HG03064 (cell line): ENCODE measurements at regions not wholly inside any gene's neighbourhood (a gene's known extent, or its start where the extent isn't known, plus 50 kb on each side); places are given as distances from the start of the nearest gene placed in this dataset.
"Not testable (repeated sequence)": the region's sequence is repeated elsewhere in the genome, so short reads cannot be mapped to it uniquely, and the experiment has no call there.

Experiments
- ATAC-seq: cut with Tn5 transposase; IDR thresholded peaks from one replicate; pipeline ENCODE4 v1.9.1; 2021; ENCODE audit warnings: low read depth; ENCODE audit not compliant: unreplicated experiment

DNA sequence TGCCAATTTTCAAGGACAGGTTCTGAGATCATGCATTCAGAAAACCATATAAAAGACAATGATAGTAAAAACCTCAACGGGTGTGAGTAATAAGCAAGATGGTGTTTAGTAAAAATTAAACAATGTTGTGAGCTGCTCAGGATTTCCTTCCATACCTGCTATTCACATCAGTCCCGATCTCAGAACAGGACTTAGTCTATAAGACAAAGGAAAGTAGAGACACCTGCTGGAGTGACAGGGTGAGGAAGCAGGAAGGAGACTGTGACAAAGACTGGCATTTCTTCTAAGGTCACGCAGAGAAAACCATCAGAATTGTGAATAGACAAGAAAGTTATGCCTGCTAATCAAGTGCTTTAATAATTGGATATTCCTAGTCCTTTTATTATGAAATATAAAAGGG, 648.0 kb downstream of the DACH1 start:
- ATAC-seq, result no peak

DNA sequence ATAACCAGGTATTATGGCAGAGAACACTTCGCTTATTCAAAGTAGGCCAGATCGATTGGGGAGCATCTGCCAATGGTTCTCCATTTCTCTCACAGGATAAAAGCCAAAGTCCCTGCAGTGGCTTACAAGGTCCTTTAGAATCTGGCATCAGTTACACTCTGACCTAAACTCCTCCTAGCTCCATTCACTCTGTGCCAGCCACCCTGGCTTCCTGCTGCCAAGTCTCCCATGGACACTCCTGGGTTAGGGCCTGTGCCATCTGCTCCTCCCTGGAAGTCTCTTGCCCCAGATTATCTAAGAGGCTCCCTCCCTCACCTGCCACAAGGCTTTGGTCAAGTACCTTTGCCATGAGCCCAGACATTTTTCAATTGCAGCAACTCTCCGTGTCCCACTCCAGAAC, 649.2 kb downstream of the DACH1 start:
- ATAC-seq, result no peak

DNA sequence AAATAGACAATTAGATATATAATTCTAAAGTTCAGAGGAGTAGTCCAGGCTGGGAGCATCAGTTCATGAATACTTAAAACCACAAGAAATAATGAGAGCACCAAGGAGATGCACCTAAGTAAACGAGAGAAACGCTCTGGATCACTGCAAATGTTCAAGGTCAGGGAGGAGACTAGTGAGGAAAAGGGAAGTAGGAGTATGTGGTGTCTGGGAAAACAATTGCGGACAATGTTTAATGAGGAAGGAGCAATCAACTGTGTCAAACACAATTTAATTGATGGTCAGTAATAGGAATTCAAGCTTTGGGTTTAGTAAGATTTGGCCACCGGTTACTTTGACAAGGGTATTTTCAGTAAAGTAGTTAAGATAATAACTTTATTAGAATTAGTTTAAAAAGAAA, 652.2 kb downstream of the DACH1 start:
- ATAC-seq, result no peak

DNA sequence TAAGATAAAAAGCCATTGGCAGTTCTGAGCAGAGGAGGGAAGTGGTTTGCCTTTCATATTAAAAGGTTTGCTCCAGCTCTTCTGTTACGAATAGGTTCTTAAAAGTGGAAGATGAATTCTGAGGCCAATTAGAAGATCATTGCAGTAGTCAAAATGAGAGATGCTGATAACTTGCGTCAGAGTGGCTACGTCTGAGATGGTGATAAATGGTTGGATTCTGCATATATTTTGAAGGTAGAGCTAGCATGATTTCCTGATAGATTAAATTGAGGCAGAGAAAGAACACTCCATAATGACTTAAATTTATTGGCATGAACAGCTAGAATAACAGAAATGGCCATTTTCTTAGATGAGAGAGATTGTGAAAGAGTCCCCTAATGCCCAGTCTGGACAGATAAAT, 652.6 kb downstream of the DACH1 start:
- no peak for ATAC-seq

DNA sequence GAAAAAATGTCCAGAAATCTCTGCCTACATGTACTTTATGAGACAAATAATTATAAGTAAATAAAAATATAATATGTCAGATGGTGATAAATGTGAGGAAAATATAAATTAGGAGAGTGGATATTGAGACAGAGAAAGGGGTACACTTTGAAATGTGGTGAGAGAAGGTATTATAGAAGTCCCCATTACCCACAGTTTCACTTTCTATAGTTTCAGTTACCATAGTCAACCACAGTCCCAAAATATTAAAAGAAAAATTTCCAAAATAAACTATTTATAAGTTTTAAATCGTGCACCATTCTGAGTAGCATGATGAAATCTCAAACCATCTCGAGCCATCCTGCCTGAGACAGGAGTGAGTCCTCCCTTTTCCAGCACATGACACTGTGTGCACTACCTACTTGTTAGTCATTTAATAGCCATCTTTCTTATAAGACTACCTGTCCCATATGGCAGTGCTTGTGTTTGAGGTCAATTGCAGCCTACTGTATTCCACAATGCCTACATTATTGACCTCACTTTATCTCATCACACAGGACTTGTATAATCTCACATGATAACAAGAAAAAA, 653.7 kb downstream of the DACH1 start:
- ATAC-seq, result no peak

DNA sequence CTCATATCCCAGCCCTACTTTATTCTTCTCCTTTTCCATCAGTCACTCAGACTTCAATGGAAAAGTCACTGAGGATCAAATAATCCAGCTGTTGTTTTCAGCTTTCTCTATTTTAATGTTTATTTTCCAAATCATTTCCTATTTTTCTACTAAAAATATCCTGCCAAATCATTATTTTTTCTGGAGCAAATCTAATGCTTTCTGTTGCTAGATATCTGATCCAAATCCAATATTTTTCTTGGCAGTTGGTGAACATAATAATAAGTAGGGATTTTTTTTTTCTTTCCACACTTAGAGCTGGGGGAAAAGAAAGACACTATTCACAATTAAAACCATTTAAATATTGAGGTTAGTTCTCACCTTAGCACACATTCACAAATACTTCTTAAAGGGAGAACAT, 656.1 kb downstream of the DACH1 start:
- no peak for ATAC-seq

DNA sequence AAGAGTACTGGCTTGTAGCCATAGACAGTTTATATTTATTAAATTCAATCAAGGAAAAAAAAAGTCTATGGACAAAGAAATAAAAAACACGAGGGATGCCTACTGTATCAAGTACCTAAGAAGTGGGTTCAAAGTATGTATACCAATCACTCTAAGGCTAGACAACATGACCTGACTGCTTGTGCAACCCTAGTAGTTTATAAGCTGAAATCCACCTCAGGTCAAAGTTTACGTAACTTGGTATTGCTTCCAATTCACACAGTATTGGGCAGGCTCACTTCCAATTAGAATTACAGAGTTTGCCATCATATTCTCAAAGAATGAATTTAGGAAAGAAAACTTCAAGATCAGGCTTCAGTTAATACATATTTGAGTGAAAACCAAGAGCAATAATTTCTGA, 657.8 kb downstream of the DACH1 start:
- no peak for ATAC-seq

DNA sequence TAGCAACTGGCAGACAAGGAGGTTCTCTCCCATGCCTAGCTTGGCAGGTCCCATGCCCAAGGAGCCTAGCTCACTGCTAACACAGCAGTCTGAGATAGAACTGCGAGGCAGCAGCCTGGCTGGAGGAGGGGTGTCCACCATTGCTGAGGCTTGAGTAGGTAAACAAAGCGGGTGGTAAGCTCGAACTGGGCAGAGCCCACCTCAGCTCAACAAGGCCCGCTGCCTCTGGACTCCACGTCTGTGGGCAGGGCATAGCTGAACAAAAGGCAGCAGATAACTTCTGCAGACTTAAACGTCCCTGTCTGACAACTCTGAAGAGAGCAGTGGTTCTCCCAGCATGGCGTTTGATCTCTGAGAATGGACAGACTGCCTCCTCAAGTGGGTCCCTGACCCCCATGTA, 682.4 kb downstream of the DACH1 start:
- ATAC-seq, result not testable (repeated sequence)

DNA sequence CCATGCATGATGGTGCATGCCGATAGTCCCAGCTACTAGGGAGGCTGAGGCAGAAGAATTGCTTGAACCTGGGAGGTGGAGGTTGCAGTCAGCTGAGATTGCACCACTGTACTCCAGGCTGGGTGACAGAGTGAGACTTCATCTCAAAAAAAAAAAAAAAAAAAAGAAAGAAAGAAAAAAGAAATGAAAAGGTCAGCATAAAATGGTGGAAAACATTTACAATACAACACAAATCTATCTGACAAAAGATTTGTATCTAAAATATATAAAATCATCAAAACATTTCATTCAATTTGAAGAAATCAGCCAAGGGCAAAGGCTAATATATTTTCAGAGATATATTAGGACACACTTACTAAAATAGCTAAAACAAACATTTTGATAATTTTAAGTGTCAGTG, 683.7 kb downstream of the DACH1 start:
- ATAC-seq, result not testable (repeated sequence)

DNA sequence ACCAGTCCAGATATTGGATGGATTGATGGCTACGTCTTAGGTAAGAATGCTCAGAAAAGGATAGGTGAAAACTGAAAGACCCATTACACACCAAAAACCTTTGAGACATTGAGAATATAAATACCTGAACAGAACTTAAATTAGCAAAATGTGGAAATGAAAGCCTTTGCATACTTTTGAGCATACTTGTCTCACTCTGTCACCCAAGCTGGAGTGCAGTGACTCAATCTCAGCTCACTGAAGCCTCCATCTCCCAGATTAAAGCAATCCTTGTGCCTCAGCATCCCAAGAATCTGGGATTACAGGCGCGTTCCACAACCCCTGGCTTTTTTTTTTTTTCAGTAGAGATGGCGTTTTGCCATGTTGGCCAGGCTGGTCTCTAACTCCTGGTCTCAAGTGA, 695.3 kb downstream of the DACH1 start:
- no peak for ATAC-seq

DNA sequence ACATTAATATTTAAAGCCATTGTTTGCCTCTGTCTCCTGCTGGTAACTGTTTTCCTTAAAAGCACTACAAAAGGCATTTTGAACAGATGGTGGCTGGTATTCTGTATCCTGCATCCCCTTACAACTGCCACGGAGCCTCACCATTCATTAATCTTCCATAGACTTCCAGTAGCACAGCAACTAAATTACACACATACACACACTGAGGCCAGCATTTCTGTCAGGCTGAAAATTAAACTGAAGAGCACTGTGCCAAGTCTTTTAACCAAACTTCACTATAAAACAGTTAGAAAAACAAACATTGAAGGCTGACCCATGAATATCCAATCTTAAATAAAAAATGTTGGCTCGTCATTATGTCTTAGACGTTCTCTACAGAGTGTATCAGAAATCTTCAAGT, 697.8 kb downstream of the DACH1 start:
- no peak for ATAC-seq

DNA sequence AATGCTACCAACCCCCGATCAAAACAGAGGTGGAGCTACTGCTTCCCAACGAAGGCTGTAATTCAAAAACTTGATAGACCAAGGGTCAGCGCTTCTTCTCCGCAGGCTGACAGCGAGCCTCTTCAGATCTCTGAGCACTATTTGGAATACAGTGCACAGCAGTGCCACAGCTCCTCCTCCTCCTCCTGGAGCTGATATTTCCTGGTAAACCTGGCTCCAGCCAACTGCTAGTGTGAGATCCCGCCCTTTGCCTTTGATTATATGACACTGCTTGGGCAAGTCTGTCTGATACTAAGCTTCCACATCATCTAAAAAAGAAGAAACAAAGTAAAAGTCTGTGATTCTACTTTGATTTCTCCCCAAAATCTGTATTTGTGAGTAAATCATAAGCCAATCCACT, 710.5 kb downstream of the DACH1 start:
- ATAC-seq, result no peak

DNA sequence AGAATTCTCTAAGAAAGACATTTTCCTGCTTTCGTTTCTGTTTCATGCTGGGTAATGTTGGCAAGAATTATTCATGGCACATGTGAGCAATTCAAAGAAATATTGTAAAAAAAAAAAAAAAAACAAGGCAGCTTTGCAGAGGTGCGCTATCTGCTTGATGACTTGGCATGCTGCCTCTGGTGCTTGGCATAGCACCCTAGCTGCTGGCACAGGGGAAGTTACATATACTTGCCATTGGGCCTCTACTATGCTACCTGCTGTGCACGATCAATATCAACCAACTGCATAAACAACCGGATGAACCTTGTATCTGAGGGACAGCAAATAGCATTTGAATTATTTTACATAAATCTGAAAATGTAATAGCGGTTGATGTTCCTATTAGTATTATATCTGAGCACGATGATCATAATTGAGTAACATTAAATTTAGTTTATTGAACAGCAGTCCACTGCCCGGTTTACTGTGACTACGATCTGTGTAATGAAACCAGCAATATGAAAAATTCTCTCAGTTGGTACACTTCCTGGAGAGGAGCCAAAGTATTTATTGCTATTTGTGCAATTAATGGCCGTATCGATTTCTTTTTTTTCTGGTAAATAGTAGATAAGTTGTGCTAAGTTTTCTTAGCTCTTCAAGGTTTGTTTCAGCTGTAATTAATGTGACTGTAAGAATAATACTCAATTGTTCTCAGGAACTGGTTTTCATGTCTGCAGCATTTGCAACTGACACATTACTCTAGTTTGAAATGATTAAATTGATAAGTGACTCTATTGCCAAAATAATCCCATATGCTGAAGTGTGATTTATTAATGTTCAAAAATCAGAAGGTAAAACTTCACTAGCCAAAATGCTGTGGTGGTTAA, 717.3 kb downstream of the DACH1 start:
- no peak for ATAC-seq

DNA sequence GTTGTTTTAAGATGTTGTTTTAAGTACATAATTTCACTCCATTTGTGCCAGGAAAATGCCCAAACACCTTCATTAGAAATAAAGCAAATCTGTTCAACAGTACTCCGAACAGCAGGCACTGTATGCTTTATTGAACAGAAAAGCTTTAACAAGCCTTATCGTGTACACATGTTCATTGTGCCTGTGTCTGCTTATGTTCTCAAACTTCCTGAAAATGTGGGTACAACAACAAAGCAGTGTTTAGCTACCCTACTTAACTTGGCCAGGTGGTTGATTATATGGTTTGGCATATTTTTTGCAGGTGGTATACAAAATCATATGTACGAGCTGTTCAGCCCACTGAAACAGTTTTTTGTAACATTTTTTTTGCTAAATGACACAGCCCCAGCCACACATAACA, 718.0 kb downstream of the DACH1 start:
- ATAC-seq, result no peak

DNA sequence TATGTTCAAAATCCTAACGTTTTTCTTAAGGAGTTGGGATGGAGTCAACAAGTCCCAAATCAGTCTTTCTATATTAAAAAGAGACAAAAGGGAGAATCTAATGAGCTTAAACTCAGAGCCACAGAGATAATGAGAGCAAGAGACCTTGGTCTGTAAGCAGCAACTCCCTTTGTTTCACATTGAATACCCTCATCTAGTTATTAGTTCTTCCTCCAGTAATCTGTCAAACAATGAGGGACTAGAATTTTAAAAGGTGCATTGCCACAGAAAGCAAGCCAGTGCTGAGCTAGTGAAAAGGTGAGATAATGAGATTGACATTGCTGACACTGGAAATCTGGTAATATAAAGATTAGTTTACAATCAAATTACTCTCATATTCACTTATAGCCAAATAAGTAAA, 718.6 kb downstream of the DACH1 start:
- no peak for ATAC-seq

DNA sequence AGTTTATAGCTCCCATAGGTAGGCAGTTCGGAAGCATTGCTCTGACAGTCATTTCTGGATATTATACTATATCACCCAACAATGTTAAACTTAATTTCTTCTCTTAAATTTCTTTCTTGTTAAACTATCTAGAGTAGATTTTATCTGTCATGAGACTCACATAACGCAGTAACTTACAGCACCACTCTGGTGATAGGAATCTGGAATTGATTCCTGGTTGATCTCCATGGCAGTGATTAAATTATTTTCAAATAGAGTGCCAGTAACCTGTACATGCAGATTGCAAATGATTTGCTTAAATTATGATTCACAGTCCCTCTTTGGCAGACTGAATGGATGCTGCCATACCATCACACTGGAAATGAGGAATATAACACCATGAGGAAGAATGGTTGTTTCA, 722.1 kb downstream of the DACH1 start:
- no peak for ATAC-seq

DNA sequence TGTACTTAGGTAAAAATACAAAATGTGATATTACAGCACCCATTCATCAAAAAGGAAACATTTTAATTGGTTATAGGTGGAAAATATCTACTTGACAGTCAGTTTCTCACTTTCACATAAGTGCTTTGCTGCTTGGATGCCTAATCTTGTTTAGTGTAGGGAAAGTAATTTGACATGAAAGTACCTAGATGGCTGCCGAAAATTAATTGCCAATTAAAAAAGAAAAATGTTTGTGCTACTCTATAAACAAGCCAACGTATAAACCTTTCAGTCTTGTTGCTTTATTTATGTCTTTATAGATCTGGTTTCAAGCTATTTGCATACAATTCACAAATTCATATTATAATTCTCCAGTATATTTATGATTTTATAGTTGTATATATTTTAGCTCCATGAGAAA, 729.9 kb downstream of the DACH1 start:
- ATAC-seq, result no peak

DNA sequence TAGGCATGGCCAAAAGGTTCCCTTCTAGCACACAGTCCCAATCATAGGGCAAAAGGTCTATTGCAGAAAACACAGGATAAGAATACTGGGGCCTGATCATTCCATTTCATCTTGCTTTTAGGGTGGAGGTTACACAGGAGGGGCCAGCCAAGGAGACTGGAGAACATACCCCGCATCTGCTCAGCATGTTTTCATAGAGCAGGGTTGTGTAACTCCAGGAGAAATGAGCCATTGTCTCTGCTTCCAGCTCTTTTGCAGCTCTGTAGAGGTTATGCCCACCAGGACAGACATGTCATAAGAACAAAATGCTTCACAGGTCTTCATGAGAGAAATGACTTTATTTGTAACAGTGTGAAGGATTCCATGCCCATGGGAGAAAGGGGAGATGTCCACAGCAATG, 742.8 kb downstream of the DACH1 start:
- ATAC-seq, result no peak

DNA sequence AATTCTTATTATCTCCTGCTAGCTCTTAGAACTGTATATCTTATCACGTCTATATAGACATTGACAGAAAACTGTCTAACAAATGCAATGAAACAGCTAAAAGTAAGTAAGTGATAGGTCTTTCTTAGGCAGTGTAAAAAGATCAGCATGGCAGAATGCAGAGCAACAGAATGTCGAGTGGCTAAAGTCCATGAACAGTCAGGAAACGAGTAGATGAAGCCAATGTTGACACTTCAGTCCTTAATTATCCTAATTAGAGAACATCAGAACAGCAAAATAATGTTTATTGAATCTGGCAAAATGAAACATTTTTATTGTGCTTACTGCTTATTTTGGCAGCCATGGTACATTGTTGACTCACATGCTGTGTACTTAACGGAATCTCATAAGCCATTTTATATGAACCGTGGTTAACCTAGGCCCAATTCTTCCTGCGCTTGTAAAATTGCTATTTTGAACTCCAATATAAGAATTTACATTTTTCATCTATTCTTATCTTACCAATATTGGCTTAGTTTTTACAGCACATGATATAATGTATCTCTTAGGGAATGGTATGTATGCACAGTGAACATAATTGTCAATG, 748.1 kb downstream of the DACH1 start:
- ATAC-seq, result no peak

DNA sequence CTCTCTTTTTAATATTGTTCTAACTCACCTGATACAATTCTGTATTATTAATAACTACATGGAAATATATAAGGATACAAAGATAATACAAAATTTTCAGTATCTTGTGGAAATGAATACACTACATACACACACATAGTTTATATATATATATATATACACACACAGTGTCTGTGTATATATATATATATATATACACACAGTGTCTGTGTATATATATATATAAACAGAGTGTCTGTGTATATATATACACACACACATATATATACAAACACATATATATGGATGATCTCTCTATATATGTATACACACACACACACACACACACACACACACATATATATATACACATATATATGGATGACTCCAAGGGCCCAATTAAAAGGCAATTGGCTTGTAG, 749.1 kb downstream of the DACH1 start:
- ATAC-seq, result no peak

DNA sequence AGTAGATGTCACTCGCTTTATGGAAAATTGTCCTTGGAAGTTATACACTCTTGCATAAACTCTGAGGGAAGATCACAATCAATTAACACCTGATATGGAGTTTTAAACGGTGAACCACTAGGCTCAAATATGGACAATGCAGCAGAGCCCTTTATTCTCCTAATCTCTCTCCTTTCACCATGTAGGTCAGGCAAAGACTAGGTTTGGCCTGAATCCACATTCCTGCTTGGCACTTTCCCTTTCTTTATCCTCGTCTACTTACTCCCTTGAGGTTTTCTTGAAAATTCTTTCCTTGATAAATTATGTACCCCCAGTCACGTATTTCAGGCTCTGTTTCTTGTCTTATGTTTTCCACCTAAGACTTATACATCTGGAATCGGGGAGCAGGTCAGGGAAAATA, 751.7 kb downstream of the DACH1 start:
- ATAC-seq, result no peak

DNA sequence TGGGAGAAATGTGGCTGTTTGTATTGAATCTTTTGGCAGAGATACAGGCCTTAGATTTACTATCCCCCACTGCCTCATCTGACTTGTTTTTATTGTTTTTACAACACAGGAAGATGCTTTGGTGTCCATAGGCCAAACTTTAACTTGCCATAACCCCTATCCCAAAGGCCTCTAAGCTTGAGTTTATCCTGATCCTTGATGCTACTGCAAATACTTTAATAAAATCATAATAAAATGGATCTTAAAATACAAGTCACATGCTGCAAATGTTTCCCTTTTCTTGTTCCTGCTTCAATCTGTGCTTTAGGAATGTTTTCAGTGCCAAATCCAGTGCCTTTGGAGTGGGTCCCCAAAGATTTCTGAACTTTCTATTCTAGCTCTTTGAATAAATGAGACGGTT, 770.6 kb downstream of the DACH1 start:
- no peak for ATAC-seq
